ENCODE measurements at regions not wholly inside any gene's neighbourhood (a gene's known extent, or its start where the extent isn't known, plus 50 kb on each side); places are given as distances from the start of the nearest gene placed in this dataset.

- no peak for DNase-seq (ENCODE audit: low read depth in 3 of 3, low spot score in 2 of 3)
Measured at GRCh38 chr4:138086611-138087041, 155.5 kb downstream of the SLC7A11 start.

GRCh38 chr4:138085736-138086305 is 156.3 kb downstream of the SLC7A11 start:
- DNase-seq (ENCODE audit: low read depth in 3 of 3, low spot score in 2 of 3), result no peak

GRCh38 chr4:138078751-138079520 is 163.2 kb downstream of the SLC7A11 start:
- DNase-seq (ENCODE audit: low read depth in 3 of 3, low spot score in 2 of 3), result no peak

DNA sequence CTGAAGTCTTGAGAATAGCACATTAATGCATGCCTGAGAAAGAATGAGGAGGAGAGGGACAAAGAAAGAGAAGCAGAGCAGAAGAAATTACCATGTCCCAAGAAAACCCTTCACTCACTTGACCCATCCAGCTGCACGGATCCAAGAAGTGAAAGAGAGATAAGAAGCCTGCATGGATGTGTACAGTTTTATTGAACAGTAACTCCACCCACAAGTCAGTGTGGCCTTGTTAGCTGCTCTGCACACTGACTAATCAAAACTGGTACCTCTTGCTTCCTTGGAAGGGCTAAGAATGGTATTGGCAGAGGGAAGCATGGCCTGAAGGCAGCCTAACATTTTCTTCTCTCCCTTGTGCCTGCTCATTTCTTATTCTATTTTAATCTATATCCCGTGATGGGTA is 163.9 kb downstream of the SLC7A11 start:
- DNase-seq (ENCODE audit: low read depth in 3 of 3, low spot score in 2 of 3), result no peak

DNA sequence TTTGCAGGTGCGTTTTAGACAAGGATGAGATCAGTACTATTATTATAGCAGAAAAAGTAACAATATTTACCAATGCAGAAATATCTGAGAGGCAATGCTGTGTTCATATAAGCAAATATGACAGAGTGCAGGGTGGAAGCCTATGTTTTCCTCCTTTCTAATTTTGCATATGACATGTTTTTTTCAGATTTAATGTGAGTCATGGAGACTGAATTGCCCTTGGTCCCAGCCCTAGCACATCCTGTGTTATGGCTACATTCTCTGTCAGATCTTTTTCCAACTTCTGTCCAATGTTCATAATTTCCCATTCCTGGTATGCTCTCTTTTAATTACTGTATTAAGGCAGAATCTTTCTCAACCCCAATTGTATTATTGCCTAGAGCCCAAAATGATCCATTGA is 165.6 kb downstream of the SLC7A11 start:
- no peak for DNase-seq (ENCODE audit: low read depth in 3 of 3, low spot score in 2 of 3)

DNA sequence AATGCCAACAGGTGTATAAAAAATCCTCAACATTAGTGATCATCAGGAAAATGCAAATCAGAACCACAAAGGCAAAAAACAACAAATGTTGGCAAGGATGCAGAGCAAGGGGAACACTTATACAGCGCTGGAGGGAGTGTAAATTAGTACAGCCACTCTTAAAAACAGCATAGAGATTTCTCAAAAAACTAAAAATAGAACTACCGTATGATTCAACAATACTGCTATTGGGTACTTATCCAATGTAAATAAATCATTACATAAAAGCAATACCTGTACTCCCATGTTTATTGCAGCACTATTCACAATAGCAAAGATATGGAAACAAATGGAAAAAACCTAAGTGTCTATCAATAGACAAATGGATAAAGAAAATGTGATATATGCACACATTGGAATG is 171.3 kb downstream of the SLC7A11 start:
- no peak for DNase-seq (ENCODE audit: low read depth in 3 of 3, low spot score in 2 of 3)

DNA sequence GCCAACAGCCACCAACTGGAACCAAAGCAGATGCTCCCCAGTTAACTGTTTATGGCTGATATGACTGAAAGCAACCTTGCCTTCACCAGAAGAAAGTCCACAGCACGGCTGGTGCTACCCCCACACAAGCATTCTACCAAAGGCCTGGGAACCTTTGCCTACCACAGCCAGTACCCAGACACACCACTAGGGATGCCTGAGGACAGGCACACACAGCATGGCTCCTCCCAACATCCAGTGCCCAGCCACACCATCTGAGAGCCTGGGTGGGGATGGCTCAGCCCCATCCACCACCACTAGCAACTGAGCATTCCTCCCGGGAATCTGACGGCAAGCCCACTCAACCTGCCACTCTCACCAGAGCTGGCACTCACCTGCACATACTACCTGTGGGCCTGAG is 178.6 kb downstream of the SLC7A11 start:
- DNase-seq (ENCODE audit: low read depth in 3 of 3, low spot score in 2 of 3), result no peak

- no peak for DNase-seq (ENCODE audit: low read depth in 3 of 3, low spot score in 2 of 3)
Measured at GRCh38 chr4:138062929-138063328, 179.2 kb downstream of the SLC7A11 start.

- no peak for DNase-seq (ENCODE audit: low read depth in 3 of 3, low spot score in 2 of 3)
Measured at GRCh38 chr4:138056541-138056940, 185.6 kb downstream of the SLC7A11 start.

- DNase-seq (ENCODE audit: low read depth in 3 of 3, low spot score in 2 of 3), result no peak
Measured at GRCh38 chr4:138055890-138056289, 186.3 kb downstream of the SLC7A11 start.

GRCh38 chr4:138053641-138054301 is 188.4 kb downstream of the SLC7A11 start:
- DNase-seq (ENCODE audit: low read depth in 3 of 3, low spot score in 2 of 3), result no peak

DNA sequence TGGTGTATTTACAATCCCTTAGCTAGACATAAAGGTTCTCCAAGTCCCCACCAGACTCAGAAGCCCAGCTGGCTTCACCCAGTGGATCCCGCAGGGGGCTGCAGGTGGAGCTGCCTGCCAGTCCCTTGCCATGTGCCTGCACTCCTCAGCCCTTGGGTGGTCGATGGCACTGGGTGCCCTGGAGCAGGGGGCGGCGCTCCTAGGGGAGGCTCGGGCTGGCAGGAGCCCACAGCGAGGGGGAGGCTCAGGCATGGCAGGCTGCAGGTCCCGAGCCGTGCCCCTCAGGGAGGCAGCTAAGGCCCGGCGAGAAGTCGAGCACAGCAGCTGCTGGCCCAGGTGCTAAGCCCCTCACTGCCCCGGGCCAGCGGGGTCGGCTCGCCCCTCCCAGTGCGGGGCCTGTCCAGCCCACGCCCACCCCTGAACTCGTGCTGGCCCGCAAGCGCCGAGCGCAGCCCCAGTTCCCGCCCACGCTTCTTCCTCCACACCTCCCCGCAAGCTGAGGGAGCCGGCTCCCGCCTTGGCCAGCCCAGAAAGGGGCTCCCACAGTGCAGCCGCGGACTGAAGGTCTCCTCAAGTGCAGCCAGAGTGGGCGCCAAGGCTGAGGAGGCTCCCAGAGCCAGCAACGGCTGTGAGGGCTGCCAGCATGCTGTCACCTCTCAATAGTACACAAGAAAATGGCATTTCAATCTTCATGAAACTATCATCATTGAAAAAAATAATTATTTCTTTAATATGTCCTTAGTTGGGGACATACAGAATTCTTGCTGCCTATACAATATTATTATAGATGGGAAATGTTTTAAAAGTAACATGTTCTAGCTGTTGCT is 189.1 kb downstream of the SLC7A11 start:
- DNase-seq (ENCODE audit: low read depth in 3 of 3, low spot score in 2 of 3), result no peak

DNA sequence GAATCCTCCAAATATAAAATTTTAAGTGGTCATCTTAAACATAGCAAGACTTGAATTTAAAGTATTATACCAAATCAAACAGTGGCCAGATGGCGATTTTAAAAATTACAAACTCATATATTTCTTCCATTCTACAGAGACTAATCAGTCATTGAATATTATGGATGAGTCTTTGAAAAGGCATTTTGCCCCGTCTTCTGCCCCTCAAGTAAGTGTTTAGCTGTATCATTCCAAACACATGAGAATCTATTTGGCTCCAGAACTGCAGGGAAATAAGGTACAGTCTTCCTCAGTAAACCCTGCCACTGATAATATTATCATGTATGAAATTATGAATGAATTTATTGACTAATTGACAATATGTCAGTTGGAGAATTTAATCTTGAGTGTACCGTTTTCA is 191.0 kb downstream of the SLC7A11 start:
- no peak for DNase-seq (ENCODE audit: low read depth in 3 of 3, low spot score in 2 of 3)

- DNase-seq (ENCODE audit: low read depth in 3 of 3, low spot score in 2 of 3), result no peak
Measured at GRCh38 chr4:138050601-138051000, 191.5 kb downstream of the SLC7A11 start.

- no peak for DNase-seq (ENCODE audit: low read depth in 3 of 3, low spot score in 2 of 3)
Measured at GRCh38 chr4:138049355-138049754, 192.8 kb downstream of the SLC7A11 start.

- DNase-seq (ENCODE audit: low read depth in 3 of 3, low spot score in 2 of 3), result no peak
Measured at GRCh38 chr4:138047290-138047689, 194.9 kb downstream of the SLC7A11 start.

- DNase-seq (ENCODE audit: low read depth in 3 of 3, low spot score in 2 of 3), result no peak
Measured at GRCh38 chr4:138045036-138045435, 197.1 kb downstream of the SLC7A11 start.

DNA sequence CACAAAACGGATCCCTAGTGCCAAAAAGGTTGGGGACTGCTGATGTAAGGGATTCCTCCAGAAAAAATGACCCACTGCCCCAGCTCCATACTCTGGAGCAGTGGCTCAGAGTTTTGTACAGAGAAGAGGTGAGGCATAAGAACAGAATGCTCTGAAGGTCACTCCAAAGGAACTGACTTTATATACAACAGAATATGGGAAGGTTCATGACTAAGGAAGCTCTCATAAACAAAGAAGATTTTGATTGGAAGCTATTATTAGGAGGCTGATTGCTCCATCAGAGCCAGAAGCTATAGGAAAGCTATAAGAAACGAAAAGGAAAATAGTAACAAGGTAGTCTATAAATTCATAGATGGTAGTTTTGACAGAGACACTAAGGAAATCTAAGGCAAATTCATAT is 203.1 kb downstream of the SLC7A11 start:
- no peak for DNase-seq (ENCODE audit: low read depth in 3 of 3, low spot score in 2 of 3)

- DNase-seq (ENCODE audit: low read depth in 3 of 3, low spot score in 2 of 3), result peak in 1 of 3 donors; percentile 50
Measured at GRCh38 chr4:138037696-138038095, 204.5 kb downstream of the SLC7A11 start.

DNA sequence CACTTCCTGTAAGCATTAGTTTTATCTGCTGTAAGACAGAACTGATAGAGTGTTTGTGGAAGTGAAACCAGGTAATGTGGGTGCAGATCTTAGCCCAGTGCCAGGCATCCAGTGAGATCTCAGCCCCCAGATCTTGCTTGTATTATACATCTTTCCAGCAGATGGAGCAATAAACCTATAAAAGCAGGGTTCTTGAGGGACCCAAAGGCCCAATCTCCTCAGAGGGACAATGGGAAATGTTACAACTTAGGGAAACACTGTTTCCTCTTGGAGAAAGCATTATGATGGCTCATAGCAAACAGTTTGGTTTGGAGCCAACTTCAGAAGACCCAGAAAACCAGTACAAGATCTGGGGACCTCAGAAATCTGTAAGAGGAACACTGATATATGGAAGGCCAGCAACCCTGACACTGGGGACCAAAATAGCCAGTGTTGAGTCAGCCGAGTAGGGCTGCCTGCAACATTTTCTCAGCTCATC is 206.3 kb downstream of the SLC7A11 start:
- DNase-seq (ENCODE audit: low read depth in 3 of 3, low spot score in 2 of 3), result peak in 1 of 3 donors; percentile 52

DNA sequence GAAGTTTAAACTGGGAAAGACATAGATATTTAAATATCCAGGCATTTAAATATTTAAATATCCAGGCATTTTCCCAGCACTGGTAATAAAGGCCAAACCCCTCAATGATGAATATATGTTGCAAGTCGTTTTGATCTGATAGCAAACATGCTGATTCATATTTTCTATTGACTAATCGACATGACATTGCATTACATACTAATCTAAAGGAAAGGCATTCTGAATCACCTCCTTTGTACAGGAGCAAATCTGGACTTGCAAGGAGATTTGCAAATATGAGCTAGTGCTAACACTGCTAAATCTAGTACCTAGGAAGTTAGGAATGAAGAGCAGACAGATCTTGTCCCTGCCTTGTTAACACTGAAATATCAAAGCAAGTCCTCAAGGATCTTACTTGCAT is 207.3 kb downstream of the SLC7A11 start:
- DNase-seq (ENCODE audit: low read depth in 3 of 3, low spot score in 2 of 3), result no peak

Data from right renal cortex interstitium (tissue), 3 donors.